GM12878 (cell line): ENCODE measurements at regions not wholly inside any gene's neighbourhood (a gene's known extent, or its start where the extent isn't known, plus 50 kb on each side); places are given as distances from the start of the nearest gene placed in this dataset.

ENCODE experiments used
- CEBPB ChIP-seq, 2 experiments: fragments of 150-350 bp in 1 of 2; IDR thresholded peaks; 2 replicates each; pipeline ENCODE4 v1.6.1; 2012 to 2014; ENCODE audit warnings: low read depth in 2 of 2, low read length in 2 of 2, borderline replicate concordance in 1 of 2, inconsistent platforms in 1 of 2
- MLLT1 ChIP-seq: fragments of 450-650 bp; IDR thresholded peaks from 2 replicates; pipeline ENCODE4 v1.6.1; 2016; ENCODE audit warnings: mild to moderate bottlenecking
- MYB ChIP-seq: fragments of 150-350 bp; IDR thresholded peaks from 2 replicates; pipeline ENCODE4 v1.6.1; 2014; ENCODE audit warnings: mild to moderate bottlenecking, low read depth, low read length, borderline replicate concordance
- NKRF ChIP-seq: fragments of 450-650 bp; conservative IDR thresholded peaks from 2 replicates; pipeline ENCODE4 v1.6.1; 2017; ENCODE audit warnings: mild to moderate bottlenecking, moderate library complexity
- POLR2AphosphoS5 ChIP-seq: IDR thresholded peaks from 2 replicates; pipeline ENCODE4 v1.6.1; 2011; ENCODE audit warnings: mild to moderate bottlenecking, low read length, inconsistent platforms
- TBL1XR1 ChIP-seq: IDR thresholded peaks from 2 replicates; pipeline ENCODE4 v1.6.1; 2012; ENCODE audit warnings: low read depth, low read length, improper control_type of control experiment
- TF ChIP-seq, protein P1 (sequence below), 3 experiments: IDR thresholded peaks in 2 of 3; conservative IDR thresholded peaks in 1 of 3; 2 replicates each; pipeline ENCODE4 v1.5.1; 2011; ENCODE audit warnings: low read depth in 3 of 3, low read length in 3 of 3, mild to moderate bottlenecking in 3 of 3, control low read depth in 2 of 3, moderate library complexity in 2 of 3, inconsistent platforms in 1 of 3, mixed read lengths in 1 of 3; ENCODE audit not compliant: control insufficient read depth in 2 of 3, insufficient read depth in 1 of 3; ENCODE audit errors: extremely low read depth in 1 of 3
- TF ChIP-seq, protein P2 (sequence below): fragments of 450-650 bp; formaldehyde crosslinking; IDR thresholded peaks from 2 replicates; pipeline ENCODE4 v1.4.0; 2020; ENCODE audit warnings: mild to moderate bottlenecking, moderate library complexity

GRCh38 chr10:93226619-93227018 lies 152.9 kb downstream of the CYP26A1 start:
- no peak for TF ChIP-seq CEBPB (IDR thresholded peaks at IDR 0.05; ENCODE audit: borderline replicate concordance in 1 of 2, low read depth in 2 of 2, low read length in 2 of 2)
- TF ChIP-seq, protein P1, sequence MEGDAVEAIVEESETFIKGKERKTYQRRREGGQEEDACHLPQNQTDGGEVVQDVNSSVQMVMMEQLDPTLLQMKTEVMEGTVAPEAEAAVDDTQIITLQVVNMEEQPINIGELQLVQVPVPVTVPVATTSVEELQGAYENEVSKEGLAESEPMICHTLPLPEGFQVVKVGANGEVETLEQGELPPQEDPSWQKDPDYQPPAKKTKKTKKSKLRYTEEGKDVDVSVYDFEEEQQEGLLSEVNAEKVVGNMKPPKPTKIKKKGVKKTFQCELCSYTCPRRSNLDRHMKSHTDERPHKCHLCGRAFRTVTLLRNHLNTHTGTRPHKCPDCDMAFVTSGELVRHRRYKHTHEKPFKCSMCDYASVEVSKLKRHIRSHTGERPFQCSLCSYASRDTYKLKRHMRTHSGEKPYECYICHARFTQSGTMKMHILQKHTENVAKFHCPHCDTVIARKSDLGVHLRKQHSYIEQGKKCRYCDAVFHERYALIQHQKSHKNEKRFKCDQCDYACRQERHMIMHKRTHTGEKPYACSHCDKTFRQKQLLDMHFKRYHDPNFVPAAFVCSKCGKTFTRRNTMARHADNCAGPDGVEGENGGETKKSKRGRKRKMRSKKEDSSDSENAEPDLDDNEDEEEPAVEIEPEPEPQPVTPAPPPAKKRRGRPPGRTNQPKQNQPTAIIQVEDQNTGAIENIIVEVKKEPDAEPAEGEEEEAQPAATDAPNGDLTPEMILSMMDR (IDR thresholded peaks at IDR 0.05 in 2 of 3, conservative IDR thresholded peaks at IDR 0.05 in 1 of 3; ENCODE audit: control insufficient read depth in 2 of 3, extremely low read depth in 1 of 3, insufficient read depth in 1 of 3, low read depth in 3 of 3, low read length in 3 of 3) = no peak
- no peak for TF ChIP-seq MYB
- no peak for TF ChIP-seq MLLT1
- TF ChIP-seq POLR2AphosphoS5 = no peak
- TF ChIP-seq TBL1XR1 = no peak
- TF ChIP-seq, protein P2, sequence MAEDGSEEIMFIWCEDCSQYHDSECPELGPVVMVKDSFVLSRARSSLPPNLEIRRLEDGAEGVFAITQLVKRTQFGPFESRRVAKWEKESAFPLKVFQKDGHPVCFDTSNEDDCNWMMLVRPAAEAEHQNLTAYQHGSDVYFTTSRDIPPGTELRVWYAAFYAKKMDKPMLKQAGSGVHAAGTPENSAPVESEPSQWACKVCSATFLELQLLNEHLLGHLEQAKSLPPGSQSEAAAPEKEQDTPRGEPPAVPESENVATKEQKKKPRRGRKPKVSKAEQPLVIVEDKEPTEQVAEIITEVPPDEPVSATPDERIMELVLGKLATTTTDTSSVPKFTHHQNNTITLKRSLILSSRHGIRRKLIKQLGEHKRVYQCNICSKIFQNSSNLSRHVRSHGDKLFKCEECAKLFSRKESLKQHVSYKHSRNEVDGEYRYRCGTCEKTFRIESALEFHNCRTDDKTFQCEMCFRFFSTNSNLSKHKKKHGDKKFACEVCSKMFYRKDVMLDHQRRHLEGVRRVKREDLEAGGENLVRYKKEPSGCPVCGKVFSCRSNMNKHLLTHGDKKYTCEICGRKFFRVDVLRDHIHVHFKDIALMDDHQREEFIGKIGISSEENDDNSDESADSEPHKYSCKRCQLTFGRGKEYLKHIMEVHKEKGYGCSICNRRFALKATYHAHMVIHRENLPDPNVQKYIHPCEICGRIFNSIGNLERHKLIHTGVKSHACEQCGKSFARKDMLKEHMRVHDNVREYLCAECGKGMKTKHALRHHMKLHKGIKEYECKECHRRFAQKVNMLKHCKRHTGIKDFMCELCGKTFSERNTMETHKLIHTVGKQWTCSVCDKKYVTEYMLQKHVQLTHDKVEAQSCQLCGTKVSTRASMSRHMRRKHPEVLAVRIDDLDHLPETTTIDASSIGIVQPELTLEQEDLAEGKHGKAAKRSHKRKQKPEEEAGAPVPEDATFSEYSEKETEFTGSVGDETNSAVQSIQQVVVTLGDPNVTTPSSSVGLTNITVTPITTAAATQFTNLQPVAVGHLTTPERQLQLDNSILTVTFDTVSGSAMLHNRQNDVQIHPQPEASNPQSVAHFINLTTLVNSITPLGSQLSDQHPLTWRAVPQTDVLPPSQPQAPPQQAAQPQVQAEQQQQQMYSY (CRISPR knock-in tag) = no peak
- TF ChIP-seq NKRF = no peak
